Cerebellar cortex (tissue), 1 donor: ENCODE measurements at regions not wholly inside any gene's neighbourhood (a gene's known extent, or its start where the extent isn't known, plus 50 kb on each side); places are given as distances from the start of the nearest gene placed in this dataset.

Source experiments
- DNase-seq: peaks from one replicate; pipeline ENCODE4 v3.0.0-alpha.2; 2015; ENCODE audit warnings: low spot score

DNA sequence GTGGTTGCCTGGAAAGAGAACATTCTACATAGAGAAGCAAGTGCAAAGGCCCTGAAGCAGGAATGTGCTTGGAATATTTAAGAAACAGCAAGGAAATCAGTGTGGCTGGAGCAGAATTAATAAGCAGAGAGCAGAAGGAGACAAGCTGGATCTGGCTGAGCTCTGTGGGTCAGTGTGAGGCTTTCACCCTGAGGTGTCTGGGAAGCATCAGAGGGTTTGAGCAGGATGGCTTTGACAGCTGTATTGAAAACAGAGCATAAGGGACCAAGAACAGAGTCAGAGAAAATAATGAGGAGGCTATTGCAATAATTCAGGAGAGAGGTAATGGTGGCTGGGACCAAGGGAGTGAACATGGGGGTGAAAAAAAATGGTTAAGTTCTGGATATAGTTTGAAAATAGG lies 199.6 kb downstream of the NXPE2 start:
- no peak for DNase-seq

DNA sequence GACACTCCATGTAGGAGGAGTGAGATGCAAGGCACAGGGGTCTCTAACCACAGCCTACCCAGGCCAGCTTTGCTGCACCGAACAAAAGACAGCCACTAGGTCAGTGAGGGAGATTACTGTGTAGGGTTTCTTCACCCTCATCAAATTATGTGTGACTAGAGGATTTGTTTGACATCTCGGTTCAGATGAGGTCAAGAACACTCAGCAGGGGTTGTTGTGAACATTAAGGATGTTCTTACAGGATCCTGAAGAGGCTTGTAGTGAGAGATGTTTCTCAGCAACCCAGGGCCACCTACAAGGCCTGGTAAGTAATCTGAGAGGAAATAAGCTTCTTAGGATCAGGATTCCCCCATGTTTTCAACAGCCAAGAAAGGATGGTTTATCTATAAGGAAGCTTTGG lies 202.1 kb downstream of the NXPE2 start:
- DNase-seq = no peak

DNA sequence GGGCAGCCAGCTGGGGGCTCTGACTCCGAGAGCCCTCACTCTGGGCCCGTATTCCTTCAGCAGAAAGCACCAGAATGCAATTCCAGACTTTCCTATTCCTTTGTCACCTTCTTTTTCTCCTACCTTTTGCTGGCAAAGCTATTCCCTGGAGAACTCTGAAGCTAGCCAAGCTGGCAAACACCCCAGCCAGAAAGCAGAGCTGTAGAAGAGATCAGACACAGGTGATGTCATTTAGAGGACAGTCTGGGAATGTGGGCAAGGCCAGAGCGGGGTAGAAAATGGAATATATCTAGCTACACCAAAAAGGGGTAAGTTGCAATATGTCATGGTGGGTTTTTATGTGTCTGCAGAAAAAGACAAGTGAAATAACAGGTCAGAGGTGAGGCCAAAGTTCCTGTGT lies 205.1 kb downstream of the NXPE2 start:
- DNase-seq = peak; percentile 73

DNA sequence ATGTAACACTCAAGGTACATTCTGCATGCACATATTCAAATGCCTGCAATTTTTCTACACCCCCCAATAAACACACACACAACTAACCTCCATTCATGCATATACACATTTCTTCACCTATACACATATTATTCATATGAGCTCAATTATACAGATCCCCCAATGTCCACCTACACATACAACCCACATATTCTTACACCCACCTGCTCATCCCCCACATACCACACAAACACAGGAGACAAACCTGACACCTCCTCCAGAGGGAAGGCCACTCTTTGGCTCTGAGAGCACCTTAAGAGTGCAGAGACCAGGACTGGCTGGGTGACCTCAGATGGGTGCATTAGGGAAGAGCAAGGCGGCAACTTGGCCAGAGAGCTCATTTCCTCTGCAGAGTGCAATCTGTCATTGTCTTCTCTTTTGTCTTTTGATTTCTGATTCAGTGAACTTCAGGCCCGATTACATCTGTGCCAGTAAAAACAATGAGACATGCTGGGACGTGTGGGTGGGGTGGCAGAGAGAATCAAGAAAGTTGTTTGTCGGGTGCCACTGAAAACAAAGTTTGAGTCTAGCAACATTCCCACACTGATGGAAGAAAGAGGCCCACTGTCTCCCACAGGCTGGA lies 208.4 kb downstream of the NXPE2 start:
- no peak for DNase-seq

DNA sequence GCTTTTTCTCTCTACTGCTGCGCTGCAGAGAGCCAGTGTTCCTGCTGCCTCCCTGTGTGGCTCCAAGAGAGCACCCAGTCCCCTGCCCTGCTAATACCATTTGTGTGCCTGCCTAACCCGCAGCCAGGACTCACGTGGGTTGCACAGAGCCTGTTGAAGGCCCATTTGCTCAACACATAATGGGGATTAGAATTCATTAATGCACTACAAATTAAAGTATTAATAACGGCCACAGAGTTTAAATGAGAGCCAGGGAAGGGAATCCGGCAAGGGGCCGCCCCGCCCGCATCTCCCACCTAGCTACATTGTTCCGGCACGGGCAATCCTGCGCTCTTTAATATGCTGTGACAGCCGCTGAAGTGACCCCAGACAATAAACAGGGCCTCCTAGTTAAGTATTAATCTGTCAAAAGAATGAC lies 211.3 kb downstream of the NXPE2 start:
- no peak for DNase-seq

DNA sequence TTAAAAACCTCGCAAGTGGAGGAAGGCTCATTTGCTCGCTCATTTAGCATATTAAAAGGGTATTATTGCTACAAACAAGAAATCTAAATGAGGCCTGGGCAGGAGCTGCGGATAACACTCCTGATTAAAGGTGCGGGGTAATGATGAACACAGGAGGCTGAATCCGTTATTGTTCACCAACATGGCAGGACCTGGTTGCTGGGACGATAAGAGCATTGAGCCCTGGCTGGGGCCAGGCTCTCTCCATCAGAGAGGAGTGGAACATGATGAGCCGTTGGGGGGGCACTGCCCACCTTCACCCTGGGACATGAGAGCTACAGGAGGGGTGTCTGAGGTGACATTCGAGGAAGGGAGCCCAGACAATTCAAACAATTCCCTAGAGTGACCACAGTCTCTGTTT lies 211.7 kb downstream of the NXPE2 start:
- DNase-seq = no peak

DNA sequence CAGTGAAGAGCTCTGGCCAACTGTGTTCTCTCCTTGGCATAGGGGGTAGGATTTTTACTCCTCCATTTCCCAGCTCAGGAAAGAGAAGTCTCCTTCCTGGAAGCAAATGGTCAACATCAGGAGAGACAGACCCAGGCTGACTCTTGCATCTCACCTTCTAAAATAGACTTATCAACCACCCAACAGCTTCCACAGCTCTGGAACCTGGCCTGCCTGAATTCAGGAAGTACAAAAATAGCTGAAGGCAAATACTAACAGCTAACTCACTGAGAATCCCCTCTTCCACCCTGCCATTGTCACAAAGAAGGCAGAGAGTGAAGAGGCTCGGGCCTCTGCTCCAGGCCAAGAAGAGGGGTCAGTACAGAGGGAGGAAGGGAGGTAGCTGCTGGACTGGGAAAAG lies 213.6 kb downstream of the NXPE2 start:
- DNase-seq = no peak

DNA sequence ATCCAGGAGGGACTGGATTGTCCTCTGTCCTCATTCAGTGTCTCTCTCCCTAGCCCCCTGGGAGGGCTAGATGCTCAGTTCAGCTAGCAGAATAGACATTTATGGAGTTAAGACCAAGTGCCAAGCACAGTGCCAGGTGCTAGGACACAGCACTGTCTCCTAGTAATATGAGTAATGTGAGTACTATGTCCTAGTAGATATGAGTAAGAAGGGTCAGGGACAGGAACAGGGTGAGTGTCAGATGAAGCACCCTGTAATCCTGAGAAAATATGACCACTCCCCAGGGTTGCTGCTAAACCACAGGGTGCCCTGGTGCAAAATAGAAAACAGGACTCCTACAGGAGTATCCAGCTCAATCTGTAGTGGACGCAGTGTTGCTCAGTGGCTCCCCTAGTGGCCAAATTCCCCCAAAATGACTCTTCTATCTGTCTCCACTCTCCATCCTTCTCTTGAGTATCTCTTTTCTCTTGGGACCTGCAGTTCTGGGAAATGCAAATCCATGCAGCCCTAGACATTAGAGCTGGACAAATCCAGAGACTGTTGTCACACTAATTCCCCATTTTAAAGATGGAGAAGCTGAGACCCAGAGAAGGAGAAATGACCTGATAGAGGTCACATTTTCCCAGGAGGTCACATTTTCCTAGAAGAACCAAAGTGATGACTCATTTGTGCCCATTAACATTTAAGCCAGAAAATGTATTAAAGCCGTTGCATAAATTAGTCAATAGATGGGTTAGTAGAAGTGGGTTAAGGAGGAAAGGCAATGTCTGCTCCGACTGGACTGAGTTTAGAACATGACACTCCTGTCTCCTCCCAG lies 214.3 kb downstream of the NXPE2 start:
- DNase-seq = no peak

DNA sequence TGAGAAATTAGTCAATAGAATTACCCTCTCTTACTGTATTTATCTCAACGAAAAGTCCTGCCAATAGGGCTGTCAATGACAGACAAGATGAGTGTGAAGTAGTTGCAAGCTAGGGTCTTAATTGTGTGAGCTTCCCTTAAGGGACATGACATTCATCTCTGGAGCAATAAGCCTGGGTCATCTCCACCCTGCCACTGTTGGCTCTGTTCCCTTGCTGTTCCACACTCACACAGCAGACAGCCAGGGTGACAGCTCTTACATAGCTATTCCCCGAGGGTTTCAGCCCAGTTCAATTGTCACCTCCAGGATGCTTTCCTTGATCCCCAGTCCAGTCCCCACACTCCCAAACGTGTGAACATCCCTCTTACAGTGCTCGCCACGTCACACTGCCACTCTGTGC lies 215.0 kb downstream of the NXPE2 start:
- no peak for DNase-seq

DNA sequence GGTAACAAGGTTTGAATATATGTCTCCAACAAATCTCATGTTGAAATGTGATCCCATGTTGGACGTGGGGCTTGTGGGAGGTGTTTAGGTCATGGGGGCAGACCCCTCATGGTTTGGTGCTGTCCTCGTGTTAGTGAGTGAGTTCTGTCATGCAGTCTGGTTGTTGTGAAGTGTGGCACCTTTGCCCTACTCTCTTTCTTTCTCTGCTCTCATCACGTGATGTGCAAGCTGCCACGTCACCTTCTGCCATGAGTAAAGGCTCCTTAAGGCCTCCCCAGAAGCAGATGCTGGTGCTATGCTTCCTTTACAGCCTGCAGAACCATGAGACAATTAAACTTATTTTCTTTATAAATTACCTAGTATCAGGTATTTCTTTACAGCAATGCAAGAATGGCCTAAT lies 218.3 kb downstream of the NXPE2 start:
- no peak for DNase-seq

DNA sequence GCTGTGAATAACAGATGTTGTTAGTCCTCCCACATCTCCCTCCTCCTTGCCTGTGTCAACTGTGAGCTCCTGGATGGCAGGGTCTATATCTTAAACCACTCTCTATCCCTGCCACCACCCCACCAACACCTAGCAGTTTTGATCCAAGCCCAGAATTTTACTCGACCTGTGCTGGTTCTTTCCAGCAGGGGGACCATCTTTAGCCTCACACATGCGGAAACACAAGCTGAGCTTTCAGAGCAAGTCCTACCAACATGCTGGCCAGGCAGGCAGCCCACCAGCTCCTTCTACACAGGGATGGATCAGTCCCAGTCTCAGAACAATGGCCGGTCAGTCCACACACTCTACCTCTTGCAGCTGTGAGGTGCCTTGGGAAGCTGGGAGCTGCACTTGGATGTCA lies 231.5 kb downstream of the NXPE2 start:
- DNase-seq = no peak

DNA sequence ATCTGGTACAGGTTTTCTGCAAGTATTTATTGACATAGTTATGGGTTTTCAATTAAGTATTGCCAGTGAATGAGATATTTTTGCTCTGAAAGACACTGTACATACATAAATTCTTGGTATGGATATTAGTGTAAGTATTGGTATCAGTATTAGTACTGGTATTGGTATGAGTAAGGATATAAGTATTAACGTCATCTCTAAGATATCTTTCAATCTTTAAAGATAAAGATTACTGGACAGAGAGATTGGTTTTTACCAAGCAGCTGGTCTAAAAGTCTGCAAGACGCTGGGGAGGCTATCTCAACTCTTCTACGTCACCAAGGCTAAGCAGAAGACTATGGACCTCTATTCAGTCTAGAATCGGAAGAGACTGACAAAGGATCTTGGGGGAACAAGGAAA lies 234.5 kb downstream of the NXPE2 start:
- DNase-seq = no peak

DNA sequence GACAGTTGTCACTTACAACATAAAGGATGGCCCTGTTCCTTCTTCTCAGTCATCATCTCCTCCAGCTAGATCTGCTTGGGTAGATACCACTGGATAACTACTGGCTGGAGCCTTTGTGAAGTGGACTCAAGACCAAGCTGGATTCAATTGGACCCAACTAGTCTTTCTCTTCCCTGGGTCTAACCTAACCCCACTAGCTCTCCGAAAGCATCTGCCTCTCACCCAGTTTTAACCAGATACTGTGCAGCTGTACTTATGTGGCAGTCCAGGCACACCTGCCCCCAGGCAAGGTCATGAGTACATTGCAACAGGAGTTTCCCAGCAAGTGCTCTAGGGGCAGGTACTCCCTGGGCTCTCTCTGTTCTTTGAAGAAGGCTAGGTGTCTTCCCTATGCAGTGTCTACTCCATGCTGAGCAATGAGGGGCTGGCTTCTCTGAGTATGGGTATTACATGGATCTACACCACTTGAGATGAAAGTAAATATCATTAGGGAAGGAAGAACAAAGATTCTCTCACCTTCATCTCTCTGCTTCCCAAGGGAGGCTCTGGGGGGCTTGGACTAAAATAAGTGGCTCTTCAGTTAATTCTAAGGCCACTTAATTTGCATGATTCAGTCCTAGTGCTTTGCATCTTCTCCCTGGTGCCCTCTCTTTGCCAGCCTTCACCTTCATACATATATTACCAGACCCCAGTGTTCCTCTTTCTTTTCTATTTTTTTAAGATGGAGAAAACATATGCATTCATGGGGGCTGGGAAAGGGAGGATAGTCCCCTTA lies 236.1 kb downstream of the NXPE2 start:
- DNase-seq = no peak

DNA sequence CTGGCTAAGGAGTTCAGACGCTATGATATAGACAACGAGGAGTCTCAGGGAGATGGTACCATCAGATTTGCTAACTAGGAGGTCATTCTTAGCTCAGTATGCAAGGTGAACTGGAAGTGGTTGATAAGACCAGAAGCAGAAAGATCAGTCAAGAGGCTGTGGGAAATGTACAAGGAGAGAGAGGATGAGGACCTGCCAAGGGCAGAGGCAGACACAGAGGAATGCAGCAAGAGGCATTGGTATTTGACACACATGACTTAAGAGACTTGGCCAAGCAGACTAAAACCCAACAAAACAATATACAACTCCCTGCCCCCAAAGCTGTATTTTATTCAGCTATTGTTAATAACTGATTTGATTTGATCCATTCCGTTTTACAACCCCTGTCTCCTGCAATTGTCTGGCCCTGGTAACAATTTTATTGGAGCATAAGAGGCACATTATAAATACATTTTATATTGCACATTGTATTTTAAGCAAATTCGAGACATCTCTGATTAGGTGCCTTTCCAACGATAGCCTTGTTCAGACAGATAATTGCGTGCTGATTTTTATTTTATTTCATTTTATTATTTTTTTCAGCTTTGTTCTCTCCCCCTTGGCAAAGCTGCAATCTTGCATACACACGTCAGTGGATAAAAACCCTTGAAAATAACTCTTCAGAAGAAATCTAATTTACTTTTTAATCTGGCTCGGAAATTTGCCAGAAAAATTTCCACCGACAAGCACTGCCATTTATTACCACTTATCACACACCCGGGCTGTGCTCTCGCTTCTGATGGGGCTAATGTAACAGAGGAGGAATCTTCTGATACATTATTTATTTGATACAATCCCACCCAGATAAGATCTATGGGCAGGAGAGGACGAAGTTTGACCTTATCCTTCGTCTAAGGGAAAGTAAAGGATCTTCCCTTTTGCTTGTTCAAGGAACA lies 237.8 kb downstream of the NXPE2 start:
- DNase-seq = no peak

DNA sequence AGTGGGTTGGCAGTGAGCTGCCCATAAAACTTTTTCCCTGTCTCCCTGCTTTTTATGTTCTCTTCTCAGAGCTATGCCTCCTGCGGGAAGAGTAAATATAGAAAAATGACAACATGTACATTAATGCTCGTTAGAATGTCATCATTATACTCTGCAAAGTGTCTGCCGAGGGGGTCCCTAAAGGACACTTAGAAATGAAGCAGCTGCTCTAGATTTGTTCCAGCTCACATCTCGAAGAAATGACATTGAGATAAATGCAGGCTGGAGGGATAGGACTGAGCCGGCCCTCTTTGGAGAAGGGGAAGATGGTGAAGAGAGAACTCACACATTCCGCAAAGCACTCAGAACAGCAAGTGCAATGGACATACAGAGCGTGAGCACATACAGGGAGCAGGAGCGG lies 240.0 kb downstream of the NXPE2 start:
- no peak for DNase-seq

DNA sequence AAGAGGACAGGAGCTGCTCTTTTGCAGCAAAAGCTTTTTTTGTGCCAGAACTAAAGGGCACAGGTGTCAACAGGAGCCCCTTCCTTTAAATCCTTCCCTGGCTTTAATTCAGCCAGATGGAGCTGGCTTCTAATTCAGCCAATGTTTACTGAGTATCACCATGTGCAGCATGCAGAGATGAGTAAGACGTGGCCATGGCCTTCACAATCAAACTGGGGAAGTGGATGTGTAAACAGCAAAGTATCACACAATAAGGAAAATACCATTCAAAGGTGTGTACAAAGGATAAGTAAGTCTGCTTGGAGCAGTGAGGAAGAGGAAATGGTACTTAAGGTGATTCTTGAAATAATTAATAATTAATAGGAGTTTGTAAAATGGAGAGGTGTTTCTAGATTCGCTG lies 243.4 kb downstream of the NXPE2 start:
- DNase-seq = no peak

DNA sequence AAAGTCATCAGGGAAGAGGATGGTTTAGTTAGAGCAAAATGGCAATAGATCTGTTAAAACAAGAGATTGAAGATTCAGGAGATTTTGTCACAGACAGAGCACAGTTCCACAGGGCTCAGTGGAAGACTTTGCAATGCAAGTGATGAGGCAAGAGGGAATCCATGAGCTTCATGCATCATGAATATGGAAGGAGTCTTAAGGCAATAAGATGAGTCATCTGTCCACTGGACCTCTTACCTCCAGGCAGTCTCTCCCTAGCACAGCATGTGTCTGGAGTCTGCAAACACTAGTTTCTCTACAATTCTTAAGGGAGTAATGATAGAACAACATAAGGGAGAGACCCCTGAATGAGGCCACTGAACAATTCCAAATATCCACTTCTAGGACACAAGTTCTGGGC lies 245.7 kb downstream of the NXPE2 start:
- DNase-seq = no peak

DNA sequence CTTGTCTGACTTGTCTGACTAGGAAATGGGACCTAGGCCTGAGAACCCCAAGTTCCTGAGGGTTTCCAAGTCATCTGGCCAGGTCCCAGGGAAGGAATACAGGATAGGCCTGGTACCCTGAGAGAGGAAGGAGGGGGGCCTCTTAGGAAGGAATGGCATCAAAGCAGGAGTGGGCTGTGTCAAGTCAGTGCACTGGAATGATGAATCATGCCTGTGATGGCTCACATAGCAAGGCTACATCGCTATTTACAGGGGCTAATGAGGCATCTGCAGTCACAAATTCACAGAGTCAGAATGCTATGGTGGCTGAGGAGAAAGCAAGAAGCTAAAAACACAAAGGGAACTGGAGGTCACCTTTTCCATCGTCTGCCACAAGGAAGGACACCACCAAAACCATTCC lies 247.3 kb downstream of the NXPE2 start:
- DNase-seq = no peak

DNA sequence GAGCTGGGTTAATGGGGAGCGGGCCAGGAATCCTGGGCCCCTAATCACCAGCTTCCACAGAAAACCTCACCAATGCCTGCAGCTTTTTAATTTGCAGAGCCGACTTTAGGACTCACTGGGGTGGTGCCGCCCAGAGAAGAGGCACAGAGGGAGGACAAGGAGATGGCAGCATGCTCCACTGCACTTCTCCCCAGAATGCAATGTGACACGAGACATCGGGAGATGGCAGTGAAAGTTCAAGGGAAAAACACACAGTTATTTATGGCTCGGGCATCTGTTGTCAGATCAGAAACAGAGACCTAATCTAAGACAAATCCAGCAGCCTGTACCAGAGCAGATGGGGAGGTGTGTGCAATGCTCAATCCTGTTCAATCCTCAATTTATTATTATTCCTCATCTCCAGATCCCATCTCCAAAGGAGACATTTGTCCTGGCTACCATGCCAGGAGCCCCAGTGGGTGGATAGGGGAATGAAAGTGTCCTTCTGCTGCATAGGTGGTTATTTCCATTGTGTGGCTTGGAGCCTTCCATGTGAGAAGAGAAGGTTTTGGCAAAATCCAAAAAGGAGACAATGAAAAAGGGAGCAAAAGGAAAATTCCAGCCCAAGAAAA lies 250.0 kb downstream of the NXPE2 start:
- peak; percentile 98 for DNase-seq

DNA sequence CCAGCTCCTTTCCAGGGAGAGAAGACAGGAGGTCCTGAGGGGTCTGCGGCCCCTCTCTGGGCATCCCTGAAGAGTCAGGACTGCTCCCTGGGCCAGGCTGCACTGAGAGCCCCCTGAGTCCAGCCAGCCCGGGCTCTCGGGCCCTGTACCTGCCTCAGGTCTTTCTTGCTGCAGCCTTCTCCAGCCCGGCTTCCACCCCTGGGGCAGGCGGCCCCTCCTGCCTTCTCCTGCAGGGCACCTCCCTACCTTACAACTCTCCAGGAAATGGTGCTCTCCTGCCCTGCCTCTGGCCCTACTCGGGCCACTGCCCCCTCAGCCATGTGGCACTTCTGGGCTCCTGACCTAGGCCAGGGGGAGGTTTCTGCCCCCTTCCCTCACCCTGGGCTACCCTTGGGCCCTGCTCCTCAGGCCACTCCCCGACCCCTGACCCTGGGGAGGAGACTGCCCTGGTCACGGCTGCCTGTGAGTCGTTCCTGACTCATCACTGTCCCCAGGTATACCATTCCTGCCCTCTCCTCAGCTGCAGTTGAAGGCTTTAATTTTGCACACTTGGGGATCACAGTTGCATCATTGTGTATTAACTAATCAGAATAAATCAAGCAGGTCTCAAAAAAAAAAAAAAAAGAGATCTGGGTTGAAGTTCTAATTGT lies 251.1 kb downstream of the NXPE2 start:
- no peak for DNase-seq

DNA sequence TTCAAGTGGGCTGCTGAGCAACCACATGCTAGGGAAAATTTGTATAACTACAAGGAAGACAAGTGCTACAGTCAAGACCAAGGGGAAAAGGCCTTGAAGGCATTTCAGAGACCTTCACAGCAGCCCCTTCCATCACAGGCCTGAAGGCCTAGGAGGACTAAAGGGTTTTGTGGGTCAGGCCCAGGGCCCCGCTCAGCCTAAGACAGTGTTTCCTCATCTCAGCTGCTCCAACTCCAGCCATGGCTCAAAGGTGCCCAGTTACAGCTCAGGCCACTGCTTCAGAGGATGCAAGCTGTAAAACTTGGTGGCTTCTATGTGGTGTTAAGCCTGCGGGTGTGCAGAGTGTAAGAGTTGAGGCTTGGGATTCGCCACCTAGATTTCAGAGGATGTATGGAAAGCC lies 260.5 kb downstream of the NXPE2 start:
- no peak for DNase-seq
